ENCODE measurements at regions not wholly inside any gene's neighbourhood (a gene's known extent, or its start where the extent isn't known, plus 50 kb on each side); places are given as distances from the start of the nearest gene placed in this dataset.
A peak's percentile ranks its signal among the peaks of the same experiment; 100 is the strongest.

- no peak for TF ChIP-seq CTCF (IDR thresholded peaks at IDR 0.05; ENCODE audit: low read depth, low read length)
- DNase-seq (ENCODE audit: extremely low read depth, low read depth): no peak
Observed at GRCh38 chr1:37309574-37309973, 164.8 kb upstream of the ZC3H12A start.

- TF ChIP-seq CTCF (IDR thresholded peaks at IDR 0.05; ENCODE audit: low read depth, low read length): no peak
- no peak for DNase-seq (ENCODE audit: extremely low read depth, low read depth)
Observed at GRCh38 chr1:37310064-37310463, 164.3 kb upstream of the ZC3H12A start.

DNA sequence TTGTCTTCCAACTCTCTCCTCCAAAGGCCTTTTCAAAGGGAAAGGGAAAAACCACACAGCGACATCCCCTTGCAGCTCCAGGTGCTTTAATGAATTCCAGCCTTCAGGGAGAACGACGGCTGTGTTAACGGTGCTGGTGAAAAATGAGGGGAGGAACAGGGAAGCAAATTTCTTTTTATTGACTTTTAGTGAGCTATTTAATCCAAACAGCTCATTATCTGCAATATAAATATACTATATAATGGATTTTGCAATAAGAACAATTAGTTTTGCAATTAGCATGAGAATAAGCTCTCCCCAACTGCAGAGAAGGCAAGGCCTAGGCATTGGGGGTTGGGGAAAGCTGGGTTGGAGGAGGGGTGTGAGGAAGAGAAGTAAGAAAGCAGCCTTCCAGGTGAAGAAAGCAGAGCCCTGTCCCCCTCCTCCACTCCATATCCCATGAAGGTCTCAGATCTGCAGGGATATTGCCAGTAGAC is 159.0 kb upstream of the ZC3H12A start:
- TF ChIP-seq CTCF (IDR thresholded peaks at IDR 0.05; ENCODE audit: low read depth, low read length): no peak
- no peak for DNase-seq (ENCODE audit: extremely low read depth, low read depth)

GRCh38 chr1:37317870-37318467 is 156.4 kb upstream of the ZC3H12A start:
- no peak for TF ChIP-seq CTCF (IDR thresholded peaks at IDR 0.05; ENCODE audit: low read depth, low read length)
- no peak for DNase-seq (ENCODE audit: extremely low read depth, low read depth)

GRCh38 chr1:37318490-37318889 is 155.9 kb upstream of the ZC3H12A start:
- DNase-seq (ENCODE audit: extremely low read depth, low read depth): no peak
- TF ChIP-seq CTCF (IDR thresholded peaks at IDR 0.05; ENCODE audit: low read depth, low read length): no peak

DNA sequence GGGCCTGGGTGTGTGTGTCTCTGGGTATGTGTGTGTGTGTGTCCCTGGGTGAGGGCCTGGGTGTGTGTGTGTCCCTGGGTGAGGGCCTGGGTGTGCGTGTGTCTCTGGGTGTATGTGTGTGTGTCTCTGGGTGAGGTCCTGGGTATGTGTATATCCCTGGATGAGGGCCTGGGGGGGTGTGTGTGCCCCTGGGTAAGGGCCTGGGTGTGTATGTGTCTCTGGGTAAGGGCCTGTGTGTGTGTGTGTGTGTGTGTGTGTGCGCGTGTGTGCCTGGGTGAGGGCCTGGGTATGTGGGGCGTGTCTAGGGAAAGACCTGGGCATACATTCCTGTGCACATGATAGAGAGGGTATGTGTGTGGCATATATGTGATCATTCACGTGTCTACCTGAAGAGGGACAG is 155.1 kb upstream of the ZC3H12A start:
- DNase-seq (ENCODE audit: extremely low read depth, low read depth): no peak
- no peak for TF ChIP-seq CTCF (IDR thresholded peaks at IDR 0.05; ENCODE audit: low read depth, low read length)

GRCh38 chr1:37323486-37324377 is 150.6 kb upstream of the ZC3H12A start:
- no peak for DNase-seq (ENCODE audit: extremely low read depth, low read depth)
- peak; percentile 28 for TF ChIP-seq CTCF (IDR thresholded peaks at IDR 0.05; ENCODE audit: low read depth, low read length)
